GM12878 (cell line): ENCODE measurements at regions not wholly inside any gene's neighbourhood (a gene's known extent, or its start where the extent isn't known, plus 50 kb on each side); places are given as distances from the start of the nearest gene placed in this dataset.

Experiments
- BMI1 ChIP-seq: fragments of 450-650 bp; IDR thresholded peaks from 2 replicates; pipeline ENCODE4 v1.6.1; 2016; ENCODE audit warnings: mild to moderate bottlenecking, moderate library complexity, borderline replicate concordance
- ETV6 ChIP-seq, 2 experiments: fragments of 450-650 bp in 1 of 2; IDR thresholded peaks in 1 of 2; conservative IDR thresholded peaks in 1 of 2; 2 replicates each; pipeline ENCODE4 v1.6.1; 2014; ENCODE audit warnings: antibody characterized with exemption in 1 of 2, borderline replicate concordance in 1 of 2, low read depth in 1 of 2, mild to moderate bottlenecking in 1 of 2, moderate library complexity in 1 of 2
- LARP7 ChIP-seq: fragments of 450-650 bp; IDR thresholded peaks from 2 replicates; pipeline ENCODE4 v1.6.1; 2017; ENCODE audit warnings: mild to moderate bottlenecking
- RAD21 ChIP-seq: IDR thresholded peaks from 2 replicates; pipeline ENCODE4 v1.6.1; 2011; ENCODE audit warnings: mild to moderate bottlenecking, low read depth, low read length, moderate library complexity; ENCODE audit not compliant: insufficient read depth
- RCOR1 ChIP-seq: conservative IDR thresholded peaks from 2 replicates; pipeline ENCODE4 v1.6.1; 2012; ENCODE audit warnings: low read depth, low read length, improper control_type of control experiment
- ZNF24 ChIP-seq: fragments of 450-650 bp; IDR thresholded peaks from 2 replicates; pipeline ENCODE4 v1.6.1; 2017; ENCODE audit warnings: antibody characterized with exemption, mild to moderate bottlenecking
- TF ChIP-seq, protein P1 (sequence below), 3 experiments: IDR thresholded peaks in 2 of 3; conservative IDR thresholded peaks in 1 of 3; 2 replicates each; pipeline ENCODE4 v1.5.1; 2011; ENCODE audit warnings: low read depth in 3 of 3, low read length in 3 of 3, mild to moderate bottlenecking in 3 of 3, control low read depth in 2 of 3, moderate library complexity in 2 of 3, inconsistent platforms in 1 of 3, mixed read lengths in 1 of 3; ENCODE audit not compliant: control insufficient read depth in 2 of 3, insufficient read depth in 1 of 3; ENCODE audit errors: extremely low read depth in 1 of 3
- TF ChIP-seq, protein P2 (sequence below): fragments of 450-650 bp; IDR thresholded peaks from 2 replicates; pipeline ENCODE4 v1.6.1; 2017; ENCODE audit warnings: mild to moderate bottlenecking, moderate library complexity

DNA sequence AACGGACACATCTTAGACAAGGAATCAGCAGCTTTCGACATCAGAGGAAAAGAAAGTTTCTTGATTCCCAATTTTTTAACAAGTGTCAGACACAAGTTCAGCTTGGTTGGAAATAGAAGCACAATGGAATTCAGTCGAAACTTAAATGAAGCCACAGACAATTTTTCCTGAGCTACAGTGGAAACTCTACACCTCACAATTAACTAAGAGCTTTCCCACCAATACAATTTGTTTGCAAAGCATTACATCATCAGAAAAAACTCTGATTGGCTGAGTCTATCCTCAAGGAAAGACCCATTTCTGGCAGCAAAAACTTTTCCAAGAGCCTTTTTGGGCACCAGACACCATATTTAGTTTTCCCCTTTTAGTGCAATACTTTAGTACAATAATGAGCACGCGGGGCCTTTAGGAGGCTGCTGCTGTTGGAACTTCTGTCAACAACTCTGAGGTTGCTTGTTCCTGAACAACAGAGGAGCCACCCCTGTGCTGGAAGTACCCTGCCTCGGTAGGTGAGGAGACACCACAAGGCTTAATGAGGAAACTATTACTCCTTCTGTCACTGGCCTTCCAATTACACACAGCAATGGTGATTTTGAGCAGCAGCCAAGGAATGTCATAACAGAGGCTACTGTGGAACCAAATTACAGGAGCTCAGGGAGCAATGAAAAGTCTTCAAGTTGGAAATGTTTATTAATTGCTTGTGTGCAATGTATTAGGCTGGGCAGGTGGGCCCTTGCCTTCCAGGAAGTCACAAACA, 61.9 kb upstream of the BARX2 start (continued):
- TF ChIP-seq, protein P1, sequence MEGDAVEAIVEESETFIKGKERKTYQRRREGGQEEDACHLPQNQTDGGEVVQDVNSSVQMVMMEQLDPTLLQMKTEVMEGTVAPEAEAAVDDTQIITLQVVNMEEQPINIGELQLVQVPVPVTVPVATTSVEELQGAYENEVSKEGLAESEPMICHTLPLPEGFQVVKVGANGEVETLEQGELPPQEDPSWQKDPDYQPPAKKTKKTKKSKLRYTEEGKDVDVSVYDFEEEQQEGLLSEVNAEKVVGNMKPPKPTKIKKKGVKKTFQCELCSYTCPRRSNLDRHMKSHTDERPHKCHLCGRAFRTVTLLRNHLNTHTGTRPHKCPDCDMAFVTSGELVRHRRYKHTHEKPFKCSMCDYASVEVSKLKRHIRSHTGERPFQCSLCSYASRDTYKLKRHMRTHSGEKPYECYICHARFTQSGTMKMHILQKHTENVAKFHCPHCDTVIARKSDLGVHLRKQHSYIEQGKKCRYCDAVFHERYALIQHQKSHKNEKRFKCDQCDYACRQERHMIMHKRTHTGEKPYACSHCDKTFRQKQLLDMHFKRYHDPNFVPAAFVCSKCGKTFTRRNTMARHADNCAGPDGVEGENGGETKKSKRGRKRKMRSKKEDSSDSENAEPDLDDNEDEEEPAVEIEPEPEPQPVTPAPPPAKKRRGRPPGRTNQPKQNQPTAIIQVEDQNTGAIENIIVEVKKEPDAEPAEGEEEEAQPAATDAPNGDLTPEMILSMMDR (IDR thresholded peaks at IDR 0.05 in 2 of 3, conservative IDR thresholded peaks at IDR 0.05 in 1 of 3; ENCODE audit: control insufficient read depth in 2 of 3, extremely low read depth in 1 of 3, insufficient read depth in 1 of 3, low read depth in 3 of 3, low read length in 3 of 3), result no peak
- TF ChIP-seq RAD21 (no peak), ZNF24 (no peak), RCOR1 (no peak), LARP7 (no peak), ETV6 (conservative IDR thresholded peaks at IDR 0.05 in 1 of 2, IDR thresholded peaks at IDR 0.05 in 1 of 2; ENCODE audit: borderline replicate concordance in 1 of 2, low read depth in 1 of 2) (no peak), BMI1 (no peak)
- TF ChIP-seq, protein P2, sequence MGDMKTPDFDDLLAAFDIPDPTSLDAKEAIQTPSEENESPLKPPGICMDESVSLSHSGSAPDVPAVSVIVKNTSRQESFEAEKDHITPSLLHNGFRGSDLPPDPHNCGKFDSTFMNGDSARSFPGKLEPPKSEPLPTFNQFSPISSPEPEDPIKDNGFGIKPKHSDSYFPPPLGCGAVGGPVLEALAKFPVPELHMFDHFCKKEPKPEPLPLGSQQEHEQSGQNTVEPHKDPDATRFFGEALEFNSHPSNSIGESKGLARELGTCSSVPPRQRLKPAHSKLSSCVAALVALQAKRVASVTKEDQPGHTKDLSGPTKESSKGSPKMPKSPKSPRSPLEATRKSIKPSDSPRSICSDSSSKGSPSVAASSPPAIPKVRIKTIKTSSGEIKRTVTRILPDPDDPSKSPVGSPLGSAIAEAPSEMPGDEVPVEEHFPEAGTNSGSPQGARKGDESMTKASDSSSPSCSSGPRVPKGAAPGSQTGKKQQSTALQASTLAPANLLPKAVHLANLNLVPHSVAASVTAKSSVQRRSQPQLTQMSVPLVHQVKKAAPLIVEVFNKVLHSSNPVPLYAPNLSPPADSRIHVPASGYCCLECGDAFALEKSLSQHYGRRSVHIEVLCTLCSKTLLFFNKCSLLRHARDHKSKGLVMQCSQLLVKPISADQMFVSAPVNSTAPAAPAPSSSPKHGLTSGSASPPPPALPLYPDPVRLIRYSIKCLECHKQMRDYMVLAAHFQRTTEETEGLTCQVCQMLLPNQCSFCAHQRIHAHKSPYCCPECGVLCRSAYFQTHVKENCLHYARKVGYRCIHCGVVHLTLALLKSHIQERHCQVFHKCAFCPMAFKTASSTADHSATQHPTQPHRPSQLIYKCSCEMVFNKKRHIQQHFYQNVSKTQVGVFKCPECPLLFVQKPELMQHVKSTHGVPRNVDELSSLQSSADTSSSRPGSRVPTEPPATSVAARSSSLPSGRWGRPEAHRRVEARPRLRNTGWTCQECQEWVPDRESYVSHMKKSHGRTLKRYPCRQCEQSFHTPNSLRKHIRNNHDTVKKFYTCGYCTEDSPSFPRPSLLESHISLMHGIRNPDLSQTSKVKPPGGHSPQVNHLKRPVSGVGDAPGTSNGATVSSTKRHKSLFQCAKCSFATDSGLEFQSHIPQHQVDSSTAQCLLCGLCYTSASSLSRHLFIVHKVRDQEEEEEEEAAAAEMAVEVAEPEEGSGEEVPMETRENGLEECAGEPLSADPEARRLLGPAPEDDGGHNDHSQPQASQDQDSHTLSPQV, result no peak
